ENCODE measurements at regions not wholly inside any gene's neighbourhood (a gene's known extent, or its start where the extent isn't known, plus 50 kb on each side); places are given as distances from the start of the nearest gene placed in this dataset.

DNA sequence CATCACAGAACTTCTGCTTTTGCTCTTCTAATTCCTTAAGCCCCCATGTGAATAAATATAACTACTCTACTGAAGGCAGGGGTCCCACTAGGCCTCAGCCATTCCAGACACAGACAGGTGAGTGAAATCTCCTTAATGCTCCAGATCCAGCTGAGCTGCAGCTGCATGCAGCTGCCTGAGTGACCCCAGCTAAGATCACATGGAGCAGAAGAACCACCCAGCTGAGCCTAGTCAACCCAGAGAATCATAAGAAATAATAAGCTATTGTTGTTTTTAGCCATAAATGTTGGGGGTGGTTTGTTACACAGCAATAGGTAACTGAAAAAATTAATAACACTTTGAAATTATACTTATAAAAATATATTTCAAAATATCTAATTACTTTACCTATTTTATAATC is 220.3 kb downstream of the SIPA1L2 start:
- DNase-seq: no peak

GRCh38 chr1:232407120-232407519 is 222.8 kb downstream of the SIPA1L2 start:
- DNase-seq: no peak

DNA sequence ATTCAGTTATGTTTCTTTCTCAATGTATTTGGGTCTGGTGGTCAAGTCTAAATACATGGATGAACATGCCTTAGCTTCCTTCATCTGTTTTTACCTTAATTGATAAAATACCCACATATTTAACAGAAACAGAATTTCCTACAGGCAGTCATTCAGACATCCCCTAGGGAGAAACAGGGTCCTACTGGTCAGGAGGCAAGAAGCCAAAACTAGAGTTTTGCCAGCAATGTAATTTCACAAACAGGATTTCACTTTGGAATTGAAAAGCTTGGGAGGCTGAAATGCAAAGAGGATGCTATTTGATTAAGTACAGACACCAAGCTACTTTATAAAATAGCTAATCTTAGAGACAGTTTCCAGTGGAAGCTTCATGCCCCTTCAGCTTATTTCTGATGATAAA is 224.2 kb downstream of the SIPA1L2 start:
- no peak for DNase-seq

GRCh38 chr1:232404981-232405731 is 224.8 kb downstream of the SIPA1L2 start:
- no peak for DNase-seq

DNA sequence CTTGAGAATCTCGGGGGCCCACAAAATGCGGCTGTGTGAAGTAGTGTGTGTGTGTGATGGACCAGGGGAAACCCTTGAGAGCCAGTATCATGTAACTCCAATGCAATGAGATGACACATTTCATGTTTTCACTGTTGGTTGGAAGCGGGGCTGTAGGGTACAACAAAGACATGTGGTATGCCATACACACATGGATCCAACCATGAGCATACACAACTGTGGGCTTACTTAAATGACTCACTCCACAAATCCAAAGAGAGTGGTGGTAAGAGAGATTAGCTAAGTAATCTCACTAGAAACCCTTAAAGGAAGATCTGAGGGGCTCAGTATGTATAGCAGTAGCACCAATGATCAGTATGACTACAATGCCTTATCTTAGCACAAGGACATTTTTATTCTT is 225.7 kb downstream of the SIPA1L2 start:
- no peak for DNase-seq

- no peak for DNase-seq
Measured at GRCh38 chr1:232403017-232403714, 226.8 kb downstream of the SIPA1L2 start.

- DNase-seq: no peak
Measured at GRCh38 chr1:232398823-232399222, 231.1 kb downstream of the SIPA1L2 start.

DNA sequence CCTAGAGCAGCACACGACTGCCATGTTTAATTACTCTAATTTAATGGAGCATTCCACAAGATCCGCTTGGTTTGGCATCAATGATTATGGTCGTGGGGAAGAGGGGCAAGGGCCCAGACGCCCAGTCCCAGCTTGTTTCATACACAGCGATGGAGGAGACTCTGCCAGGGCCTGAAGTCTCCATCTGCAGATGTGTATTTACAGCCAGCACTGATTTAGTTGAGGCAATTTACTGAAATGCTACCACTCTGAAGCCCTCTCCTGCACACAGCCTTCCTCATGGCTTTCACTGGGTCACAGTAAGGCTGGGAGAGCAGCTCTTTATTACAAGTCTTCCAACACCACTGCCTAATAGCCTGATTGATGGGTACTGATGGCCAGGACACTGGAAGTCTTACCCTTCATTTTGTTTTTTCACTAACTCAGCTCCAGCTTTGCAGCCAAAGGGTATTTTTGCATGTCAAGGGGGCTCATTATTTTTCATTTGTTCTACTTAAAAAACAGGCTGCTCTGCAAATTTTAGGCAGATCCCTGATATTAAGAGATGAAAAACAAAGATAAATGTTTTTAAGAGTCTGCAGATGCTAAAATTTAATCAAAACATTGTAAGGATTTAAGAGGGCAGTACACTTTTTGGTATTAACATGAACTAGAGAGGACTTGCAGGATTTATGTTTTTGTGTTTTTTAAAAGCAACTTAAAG is 236.3 kb downstream of the SIPA1L2 start:
- no peak for DNase-seq

- no peak for DNase-seq
Measured at GRCh38 chr1:232393010-232393409, 236.9 kb downstream of the SIPA1L2 start.

GRCh38 chr1:232390590-232390989 is 239.3 kb downstream of the SIPA1L2 start:
- DNase-seq: no peak

- DNase-seq: no peak
Measured at GRCh38 chr1:232389744-232390143, 240.2 kb downstream of the SIPA1L2 start.

- no peak for DNase-seq
Measured at GRCh38 chr1:232388363-232388762, 241.6 kb downstream of the SIPA1L2 start.

- no peak for DNase-seq
Measured at GRCh38 chr1:232386721-232387510, 243.0 kb downstream of the SIPA1L2 start.

GRCh38 chr1:232386294-232386693 is 243.6 kb downstream of the SIPA1L2 start:
- DNase-seq: no peak

GRCh38 chr1:232385221-232385620 is 244.7 kb downstream of the SIPA1L2 start:
- no peak for DNase-seq

- DNase-seq: no peak
Measured at GRCh38 chr1:232384171-232384883, 245.6 kb downstream of the SIPA1L2 start.

GRCh38 chr1:232383455-232384123 is 246.3 kb downstream of the SIPA1L2 start:
- DNase-seq: no peak

- DNase-seq: no peak
Measured at GRCh38 chr1:232382671-232383070, 247.3 kb downstream of the SIPA1L2 start.

GRCh38 chr1:232381394-232382100 is 248.4 kb downstream of the SIPA1L2 start:
- no peak for DNase-seq

GRCh38 chr1:232380596-232380995 is 249.3 kb downstream of the SIPA1L2 start:
- no peak for DNase-seq

DNA sequence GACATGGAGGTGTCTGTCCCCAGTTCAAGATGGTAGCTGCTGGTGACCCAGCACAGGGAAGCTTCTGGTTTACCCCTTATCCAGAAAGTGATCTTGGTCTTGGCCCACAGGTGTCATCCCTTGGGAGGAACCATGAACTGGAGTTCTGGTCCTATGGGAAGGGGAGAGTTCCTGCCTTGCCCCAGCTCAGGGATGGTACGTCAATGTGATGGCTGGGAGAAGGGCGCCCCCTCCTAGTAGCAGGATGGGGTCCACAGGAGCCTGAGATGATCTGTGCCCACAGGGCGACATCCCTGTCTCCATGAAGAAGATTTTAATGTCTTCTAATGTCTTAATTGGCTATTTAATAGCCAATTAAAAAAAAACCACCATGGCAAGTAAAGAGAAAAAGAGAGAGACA is 249.8 kb downstream of the SIPA1L2 start:
- no peak for DNase-seq

Measured in NCI-H2227 treated with DMSO at 0.1 percent for 48 hours (cell line).